HepG2 (cell line): ENCODE measurements at regions not wholly inside any gene's neighbourhood (a gene's known extent, or its start where the extent isn't known, plus 50 kb on each side); places are given as distances from the start of the nearest gene placed in this dataset.
A peak's percentile ranks its signal among the peaks of the same experiment; 100 is the strongest.

ENCODE experiments used
- ARID2 ChIP-seq: sonication (generic); formaldehyde crosslinking; IDR thresholded peaks from 2 replicates; pipeline ENCODE4 v1.8.1; 2022; ENCODE audit warnings: mild to moderate bottlenecking, missing genetic modification reagents, borderline replicate concordance
- FOXA3 ChIP-seq: IDR thresholded peaks from 2 replicates; pipeline ENCODE4 v1.6.1; 2016; ENCODE audit warnings: missing genetic modification reagents, missing compliant biosample characterization
- HNF4G ChIP-seq, 2 experiments: sonication (generic) in 1 of 2; formaldehyde crosslinking in 1 of 2; IDR thresholded peaks; 2 replicates each; pipeline versions ENCODE4 v1.4.0 to v1.6.1; 2011 to 2020; ENCODE audit warnings: borderline replicate concordance in 2 of 2, low read depth in 2 of 2, mild to moderate bottlenecking in 2 of 2, low read length in 1 of 2, missing genetic modification reagents in 1 of 2, moderate library complexity in 1 of 2
- KLF12 ChIP-seq: sonication (generic); formaldehyde crosslinking; IDR thresholded peaks from 2 replicates; pipeline ENCODE4 v1.4.0; 2020; ENCODE audit warnings: missing genetic modification reagents, borderline replicate concordance
- RXRB ChIP-seq: IDR thresholded peaks from 2 replicates; pipeline ENCODE4 v1.6.1; 2016; ENCODE audit warnings: borderline replicate concordance, missing genetic modification reagents, missing compliant biosample characterization
- SOX13 ChIP-seq, 3 experiments: fragments of 450-650 bp in 1 of 3; sonication (generic) in 1 of 3; formaldehyde crosslinking in 1 of 3; IDR thresholded peaks in 2 of 3; conservative IDR thresholded peaks in 1 of 3; 2 replicates each; pipeline versions ENCODE4 v1.5.0 to v1.6.1; 2016 to 2020; ENCODE audit warnings: antibody characterized with exemption in 1 of 3, mild to moderate bottlenecking in 1 of 3, missing compliant biosample characterization in 1 of 3, missing genetic modification reagents in 1 of 3, moderate library complexity in 1 of 3
- SOX6 ChIP-seq, 2 experiments: fragments of 450-650 bp in 1 of 2; sonication (generic) in 1 of 2; formaldehyde crosslinking in 1 of 2; IDR thresholded peaks; 2 replicates each; pipeline versions ENCODE4 v1.4.0 to v1.6.1; 2017 to 2020; ENCODE audit warnings: antibody characterized with exemption in 1 of 2, mild to moderate bottlenecking in 1 of 2, missing genetic modification reagents in 1 of 2
- SSRP1 ChIP-seq: IDR thresholded peaks from 2 replicates; pipeline ENCODE4 v1.6.1; 2016; ENCODE audit warnings: control low read depth
- TARDBP ChIP-seq: sonication (generic); formaldehyde crosslinking; IDR thresholded peaks from 2 replicates; pipeline ENCODE4 v1.8.0; 2022; ENCODE audit warnings: mild to moderate bottlenecking, missing genetic modification reagents
- TEAD3 ChIP-seq: optimal IDR thresholded peaks from 2 replicates; pipeline ENCODE3; 2016; ENCODE audit warnings: borderline replicate concordance
- ZBTB7B ChIP-seq: sonication (generic); formaldehyde crosslinking; IDR thresholded peaks from 2 replicates; pipeline ENCODE4 v1.4.0; 2020; ENCODE audit warnings: missing genetic modification reagents
- ZNF124 ChIP-seq: sonication (generic); formaldehyde crosslinking; IDR thresholded peaks from 2 replicates; pipeline ENCODE4 v1.4.0; 2020; ENCODE audit warnings: missing genetic modification reagents
- ZNF547 ChIP-seq: sonication (generic); formaldehyde crosslinking; IDR thresholded peaks from 2 replicates; pipeline ENCODE4 v1.5.1; 2020; ENCODE audit warnings: mild to moderate bottlenecking, missing genetic modification reagents
- ZNF777 ChIP-seq: sonication (generic); formaldehyde crosslinking; IDR thresholded peaks from 2 replicates; pipeline ENCODE4 v1.4.0; 2020; ENCODE audit warnings: missing genetic modification reagents
- TF ChIP-seq, protein P1 (sequence below): IDR thresholded peaks from 2 replicates; pipeline ENCODE4 v1.4.0; 2020; ENCODE audit warnings: mild to moderate bottlenecking, missing genetic modification reagents
- TF ChIP-seq, protein P2 (sequence below): sonication (generic); formaldehyde crosslinking; IDR thresholded peaks from 2 replicates; pipeline ENCODE4 v1.4.0; 2020; ENCODE audit warnings: missing genetic modification reagents, mild to moderate bottlenecking, borderline replicate concordance
- TF ChIP-seq, protein P3 (sequence below): sonication (generic); formaldehyde crosslinking; conservative IDR thresholded peaks from 2 replicates; pipeline ENCODE4 v1.4.0; 2020; ENCODE audit warnings: mild to moderate bottlenecking, missing genetic modification reagents, moderate library complexity

DNA sequence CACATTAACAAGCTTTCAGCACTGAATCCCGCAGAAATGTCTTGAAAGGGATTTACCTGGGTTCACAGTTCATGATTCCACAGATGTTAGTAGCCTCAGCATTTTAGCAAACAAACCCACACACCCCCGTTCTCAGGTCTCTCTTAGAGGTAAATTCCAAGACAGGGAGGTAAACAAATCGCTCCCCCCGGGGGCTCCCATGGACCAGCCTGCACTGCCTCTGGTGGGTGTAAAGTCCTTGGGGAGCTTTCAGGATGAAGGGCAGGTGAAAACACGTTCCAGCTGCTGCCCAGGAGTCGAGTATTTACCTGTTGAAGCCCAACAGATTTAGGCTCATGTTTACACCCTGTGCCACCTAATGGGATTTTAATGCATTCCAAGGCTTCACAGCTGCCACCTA lies 187.0 kb upstream of the FOXQ1 start (continued):
- TF ChIP-seq, protein P1, sequence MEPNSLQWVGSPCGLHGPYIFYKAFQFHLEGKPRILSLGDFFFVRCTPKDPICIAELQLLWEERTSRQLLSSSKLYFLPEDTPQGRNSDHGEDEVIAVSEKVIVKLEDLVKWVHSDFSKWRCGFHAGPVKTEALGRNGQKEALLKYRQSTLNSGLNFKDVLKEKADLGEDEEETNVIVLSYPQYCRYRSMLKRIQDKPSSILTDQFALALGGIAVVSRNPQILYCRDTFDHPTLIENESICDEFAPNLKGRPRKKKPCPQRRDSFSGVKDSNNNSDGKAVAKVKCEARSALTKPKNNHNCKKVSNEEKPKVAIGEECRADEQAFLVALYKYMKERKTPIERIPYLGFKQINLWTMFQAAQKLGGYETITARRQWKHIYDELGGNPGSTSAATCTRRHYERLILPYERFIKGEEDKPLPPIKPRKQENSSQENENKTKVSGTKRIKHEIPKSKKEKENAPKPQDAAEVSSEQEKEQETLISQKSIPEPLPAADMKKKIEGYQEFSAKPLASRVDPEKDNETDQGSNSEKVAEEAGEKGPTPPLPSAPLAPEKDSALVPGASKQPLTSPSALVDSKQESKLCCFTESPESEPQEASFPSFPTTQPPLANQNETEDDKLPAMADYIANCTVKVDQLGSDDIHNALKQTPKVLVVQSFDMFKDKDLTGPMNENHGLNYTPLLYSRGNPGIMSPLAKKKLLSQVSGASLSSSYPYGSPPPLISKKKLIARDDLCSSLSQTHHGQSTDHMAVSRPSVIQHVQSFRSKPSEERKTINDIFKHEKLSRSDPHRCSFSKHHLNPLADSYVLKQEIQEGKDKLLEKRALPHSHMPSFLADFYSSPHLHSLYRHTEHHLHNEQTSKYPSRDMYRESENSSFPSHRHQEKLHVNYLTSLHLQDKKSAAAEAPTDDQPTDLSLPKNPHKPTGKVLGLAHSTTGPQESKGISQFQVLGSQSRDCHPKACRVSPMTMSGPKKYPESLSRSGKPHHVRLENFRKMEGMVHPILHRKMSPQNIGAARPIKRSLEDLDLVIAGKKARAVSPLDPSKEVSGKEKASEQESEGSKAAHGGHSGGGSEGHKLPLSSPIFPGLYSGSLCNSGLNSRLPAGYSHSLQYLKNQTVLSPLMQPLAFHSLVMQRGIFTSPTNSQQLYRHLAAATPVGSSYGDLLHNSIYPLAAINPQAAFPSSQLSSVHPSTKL, result peak; percentile 48
- TF ChIP-seq TEAD3, result peak; percentile 64
- TF ChIP-seq FOXA3, result 0 out of 2 replicates have a peak, but pooled peaks have one; percentile 9
- TF ChIP-seq, protein P2, sequence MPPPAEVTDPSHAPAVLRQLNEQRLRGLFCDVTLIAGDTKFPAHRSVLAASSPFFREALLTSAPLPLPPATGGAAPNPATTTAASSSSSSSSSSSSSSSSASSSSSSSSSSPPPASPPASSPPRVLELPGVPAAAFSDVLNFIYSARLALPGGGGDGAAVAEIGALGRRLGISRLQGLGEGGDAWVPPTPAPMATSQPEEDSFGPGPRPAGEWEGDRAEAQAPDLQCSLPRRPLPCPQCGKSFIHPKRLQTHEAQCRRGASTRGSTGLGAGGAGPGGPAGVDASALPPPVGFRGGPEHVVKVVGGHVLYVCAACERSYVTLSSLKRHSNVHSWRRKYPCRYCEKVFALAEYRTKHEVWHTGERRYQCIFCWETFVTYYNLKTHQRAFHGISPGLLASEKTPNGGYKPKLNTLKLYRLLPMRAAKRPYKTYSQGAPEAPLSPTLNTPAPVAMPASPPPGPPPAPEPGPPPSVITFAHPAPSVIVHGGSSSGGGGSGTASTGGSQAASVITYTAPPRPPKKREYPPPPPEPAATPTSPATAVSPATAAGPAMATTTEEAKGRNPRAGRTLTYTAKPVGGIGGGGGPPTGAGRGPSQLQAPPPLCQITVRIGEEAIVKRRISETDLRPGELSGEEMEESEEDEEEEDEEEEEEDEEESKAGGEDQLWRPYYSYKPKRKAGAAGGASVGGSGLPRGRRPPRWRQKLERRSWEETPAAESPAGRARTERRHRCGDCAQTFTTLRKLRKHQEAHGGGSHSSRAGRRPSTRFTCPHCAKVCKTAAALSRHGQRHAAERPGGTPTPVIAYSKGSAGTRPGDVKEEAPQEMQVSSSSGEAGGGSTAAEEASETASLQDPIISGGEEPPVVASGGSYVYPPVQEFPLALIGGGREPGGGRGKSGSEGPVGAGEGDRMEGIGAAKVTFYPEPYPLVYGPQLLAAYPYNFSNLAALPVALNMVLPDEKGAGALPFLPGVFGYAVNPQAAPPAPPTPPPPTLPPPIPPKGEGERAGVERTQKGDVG, result no peak
- no peak for TF ChIP-seq ZNF124 (CRISPR knock-in tag)
- TF ChIP-seq TARDBP (CRISPR knock-in tag), result 0 out of 2 replicates have a peak, but pooled peaks have one; percentile 45
- TF ChIP-seq SOX6 (IDR thresholded peaks at IDR 0.05), result no peak
- TF ChIP-seq SOX6 (CRISPR knock-in tag; IDR thresholded peaks at IDR 0.05), result peak; percentile 32; the same call in 1 of the 2 replicates
- TF ChIP-seq KLF12 (CRISPR knock-in tag), result 0 out of 2 replicates have a peak, but pooled peaks have one; percentile 34
- TF ChIP-seq ZNF777 (CRISPR knock-in tag), result no peak
- TF ChIP-seq HNF4G (IDR thresholded peaks at IDR 0.05; ENCODE audit: borderline replicate concordance, low read depth, low read length), result 0 out of 2 replicates have a peak, but pooled peaks have one; percentile 22
- TF ChIP-seq HNF4G (CRISPR knock-in tag; IDR thresholded peaks at IDR 0.05; ENCODE audit: borderline replicate concordance, low read depth), result peak; percentile 56; the same call in 1 of the 2 replicates
- TF ChIP-seq, protein P3, sequence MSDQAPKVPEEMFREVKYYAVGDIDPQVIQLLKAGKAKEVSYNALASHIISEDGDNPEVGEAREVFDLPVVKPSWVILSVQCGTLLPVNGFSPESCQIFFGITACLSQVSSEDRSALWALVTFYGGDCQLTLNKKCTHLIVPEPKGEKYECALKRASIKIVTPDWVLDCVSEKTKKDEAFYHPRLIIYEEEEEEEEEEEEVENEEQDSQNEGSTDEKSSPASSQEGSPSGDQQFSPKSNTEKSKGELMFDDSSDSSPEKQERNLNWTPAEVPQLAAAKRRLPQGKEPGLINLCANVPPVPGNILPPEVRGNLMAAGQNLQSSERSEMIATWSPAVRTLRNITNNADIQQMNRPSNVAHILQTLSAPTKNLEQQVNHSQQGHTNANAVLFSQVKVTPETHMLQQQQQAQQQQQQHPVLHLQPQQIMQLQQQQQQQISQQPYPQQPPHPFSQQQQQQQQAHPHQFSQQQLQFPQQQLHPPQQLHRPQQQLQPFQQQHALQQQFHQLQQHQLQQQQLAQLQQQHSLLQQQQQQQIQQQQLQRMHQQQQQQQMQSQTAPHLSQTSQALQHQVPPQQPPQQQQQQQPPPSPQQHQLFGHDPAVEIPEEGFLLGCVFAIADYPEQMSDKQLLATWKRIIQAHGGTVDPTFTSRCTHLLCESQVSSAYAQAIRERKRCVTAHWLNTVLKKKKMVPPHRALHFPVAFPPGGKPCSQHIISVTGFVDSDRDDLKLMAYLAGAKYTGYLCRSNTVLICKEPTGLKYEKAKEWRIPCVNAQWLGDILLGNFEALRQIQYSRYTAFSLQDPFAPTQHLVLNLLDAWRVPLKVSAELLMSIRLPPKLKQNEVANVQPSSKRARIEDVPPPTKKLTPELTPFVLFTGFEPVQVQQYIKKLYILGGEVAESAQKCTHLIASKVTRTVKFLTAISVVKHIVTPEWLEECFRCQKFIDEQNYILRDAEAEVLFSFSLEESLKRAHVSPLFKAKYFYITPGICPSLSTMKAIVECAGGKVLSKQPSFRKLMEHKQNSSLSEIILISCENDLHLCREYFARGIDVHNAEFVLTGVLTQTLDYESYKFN, result peak; percentile 51; the same call in 1 of the 2 replicates
- TF ChIP-seq SOX13 (IDR thresholded peaks at IDR 0.05), result no peak
- peak in 1 of 2 experiments; percentile 49; a peak in 1 of 4 replicates for TF ChIP-seq SOX13 (CRISPR knock-in tag; conservative IDR thresholded peaks at IDR 0.05 in 1 of 2, IDR thresholded peaks at IDR 0.05 in 1 of 2)
- TF ChIP-seq SSRP1 (CRISPR knock-in tag), result no peak
- no peak for TF ChIP-seq RXRB (CRISPR knock-in tag)
- TF ChIP-seq ZBTB7B (CRISPR knock-in tag), result 0 out of 2 replicates have a peak, but pooled peaks have one; percentile 31
- TF ChIP-seq ARID2 (CRISPR knock-in tag), result 0 out of 2 replicates have a peak, but pooled peaks have one; percentile 37
- no peak for TF ChIP-seq ZNF547 (CRISPR knock-in tag)
